PFSK-1 (cell line): ENCODE measurements at regions not wholly inside any gene's neighbourhood (a gene's known extent, or its start where the extent isn't known, plus 50 kb on each side); places are given as distances from the start of the nearest gene placed in this dataset.

ENCODE experiments used
- POLR2AphosphoS5 ChIP-seq: IDR thresholded peaks from 2 replicates; pipeline ENCODE4 v1.6.1; 2012; ENCODE audit warnings: low read depth, mild to moderate bottlenecking, control low read depth, low read length, moderate library complexity
- REST ChIP-seq, 2 experiments: IDR thresholded peaks; 2 replicates each; pipeline versions ENCODE4 v1.6.1 to v1.8.0; 2011 to 2012; ENCODE audit warnings: low read depth in 2 of 2, low read length in 2 of 2, control low read depth in 1 of 2, inconsistent platforms in 1 of 2, mild to moderate bottlenecking in 1 of 2, moderate library complexity in 1 of 2; ENCODE audit not compliant: insufficient read depth in 1 of 2
- SIN3A ChIP-seq: IDR thresholded peaks from 2 replicates; pipeline ENCODE4 v1.6.1; 2012; ENCODE audit warnings: mild to moderate bottlenecking, low read length, moderate library complexity, borderline replicate concordance; ENCODE audit not compliant: insufficient read depth

DNA sequence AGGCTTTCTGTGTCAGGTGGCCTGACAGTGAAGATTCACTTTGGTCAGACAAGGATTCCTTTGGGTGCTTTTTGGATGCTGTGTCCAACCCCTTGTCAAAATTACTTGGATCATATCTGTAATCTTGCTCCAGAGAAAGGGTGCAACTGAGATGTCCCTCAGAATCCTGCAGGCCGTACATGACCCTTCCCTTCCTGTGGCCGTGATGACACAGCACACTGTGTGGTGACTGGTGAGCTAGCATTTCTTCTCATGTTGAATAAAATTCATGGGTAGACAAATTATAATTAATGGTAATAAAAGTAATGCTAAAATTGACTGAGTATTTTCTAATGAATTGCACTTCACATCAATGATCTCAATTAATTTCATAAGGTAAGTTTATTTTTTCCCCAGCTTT, 356.2 kb downstream of the LPIN1 start:
- no peak for TF ChIP-seq REST (IDR thresholded peaks at IDR 0.05; ENCODE audit: insufficient read depth in 1 of 2, low read depth in 2 of 2, low read length in 2 of 2)
- TF ChIP-seq POLR2AphosphoS5: no peak
- TF ChIP-seq SIN3A: no peak
